GM19023 (cell line): ENCODE measurements at regions not wholly inside any gene's neighbourhood (a gene's known extent, or its start where the extent isn't known, plus 50 kb on each side); places are given as distances from the start of the nearest gene placed in this dataset.
"Not testable (repeated sequence)": the region's sequence is repeated elsewhere in the genome, so short reads cannot be mapped to it uniquely, and the experiment has no call there.

ENCODE experiments used
- ATAC-seq: cut with Tn5 transposase; IDR thresholded peaks from one replicate; pipeline ENCODE4 v1.9.1; 2021; ENCODE audit warnings: mild to moderate bottlenecking, moderate library complexity; ENCODE audit not compliant: unreplicated experiment

- no peak for ATAC-seq
Measured at GRCh38 chr6:74733830-74734620, 471.8 kb downstream of the COL12A1 start.

- no peak for ATAC-seq
Measured at GRCh38 chr6:74731931-74732330, 473.9 kb downstream of the COL12A1 start.

GRCh38 chr6:74731204-74731603 is 474.6 kb downstream of the COL12A1 start:
- no peak for ATAC-seq

GRCh38 chr6:74720923-74721322 is 484.9 kb downstream of the COL12A1 start:
- no peak for ATAC-seq

GRCh38 chr6:74717591-74717990 is 488.3 kb downstream of the COL12A1 start:
- no peak for ATAC-seq

GRCh38 chr6:74715355-74716085 is 490.3 kb downstream of the COL12A1 start:
- no peak for ATAC-seq

- ATAC-seq: no peak
Measured at GRCh38 chr6:74713941-74714340, 491.9 kb downstream of the COL12A1 start.

GRCh38 chr6:74705451-74705850 is 500.4 kb downstream of the COL12A1 start:
- ATAC-seq: no peak

GRCh38 chr6:74704540-74704939 is 501.3 kb downstream of the COL12A1 start:
- ATAC-seq: not testable (repeated sequence)

- no peak for ATAC-seq
Measured at GRCh38 chr6:74690365-74690764, 515.5 kb downstream of the COL12A1 start.

GRCh38 chr6:74689601-74690000 is 516.3 kb downstream of the COL12A1 start:
- ATAC-seq: no peak

GRCh38 chr6:74677463-74677862 is 528.4 kb downstream of the COL12A1 start:
- no peak for ATAC-seq

- no peak for ATAC-seq
Measured at GRCh38 chr6:74676906-74677305, 528.9 kb downstream of the COL12A1 start.

GRCh38 chr6:74674377-74674776 is 531.5 kb downstream of the COL12A1 start:
- no peak for ATAC-seq

GRCh38 chr6:74671558-74672025 is 534.3 kb downstream of the COL12A1 start:
- ATAC-seq: no peak

- ATAC-seq: no peak
Measured at GRCh38 chr6:74658391-74658790, 547.5 kb downstream of the COL12A1 start.

- ATAC-seq: no peak
Measured at GRCh38 chr6:74657931-74658330, 547.9 kb downstream of the COL12A1 start.

GRCh38 chr6:74657011-74657410 is 548.8 kb downstream of the COL12A1 start:
- no peak for ATAC-seq

- no peak for ATAC-seq
Measured at GRCh38 chr6:74656453-74656852, 549.4 kb downstream of the COL12A1 start.

GRCh38 chr6:74654296-74654695 is 551.6 kb downstream of the COL12A1 start:
- no peak for ATAC-seq

GRCh38 chr6:74651948-74652842 is 553.7 kb downstream of the COL12A1 start:
- no peak for ATAC-seq
